Ureter (tissue), 1 donor: ENCODE measurements at regions not wholly inside any gene's neighbourhood (a gene's known extent, or its start where the extent isn't known, plus 50 kb on each side); places are given as distances from the start of the nearest gene placed in this dataset.
"Not testable (repeated sequence)": the region's sequence is repeated elsewhere in the genome, so short reads cannot be mapped to it uniquely, and the experiment has no call there.

Experiments used
- DNase-seq: peaks from one replicate; pipeline ENCODE4 v3.0.0-alpha.2; 2020; ENCODE audit warnings: low spot score
- donor health status: DM: yes; HTN: yes; CAD: no.

- DNase-seq, result peak; percentile 98
These were observed 5393.1 kb upstream of the TPTE start for GRCh38 chr21:5128261-5128660.

- DNase-seq, result not testable (repeated sequence)
These were observed 5387.6 kb upstream of the TPTE start for GRCh38 chr21:5133824-5134223.

- DNase-seq, result not testable (repeated sequence)
These were observed 5385.0 kb upstream of the TPTE start for GRCh38 chr21:5136406-5136805.

DNA sequence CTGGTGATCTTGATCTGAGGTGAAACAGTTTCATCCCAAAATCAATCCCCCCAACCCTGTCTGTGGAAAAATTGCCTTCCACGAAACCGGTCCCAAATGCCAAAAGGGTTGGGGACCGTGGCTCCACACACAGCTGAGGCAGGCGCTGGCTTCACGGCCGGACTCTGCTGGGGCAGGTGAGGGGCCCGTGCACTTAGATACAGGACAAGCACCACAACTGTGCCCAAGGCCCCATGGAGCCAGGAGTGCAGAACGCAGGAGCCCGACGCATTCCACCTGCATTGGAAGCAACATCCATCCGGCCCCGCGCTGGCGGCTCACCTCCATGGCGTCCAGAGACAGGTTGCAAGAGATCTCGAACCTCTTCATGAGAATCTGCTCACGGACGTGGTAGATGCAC, 5384.4 kb upstream of the TPTE start:
- DNase-seq, result peak; percentile 28

DNA sequence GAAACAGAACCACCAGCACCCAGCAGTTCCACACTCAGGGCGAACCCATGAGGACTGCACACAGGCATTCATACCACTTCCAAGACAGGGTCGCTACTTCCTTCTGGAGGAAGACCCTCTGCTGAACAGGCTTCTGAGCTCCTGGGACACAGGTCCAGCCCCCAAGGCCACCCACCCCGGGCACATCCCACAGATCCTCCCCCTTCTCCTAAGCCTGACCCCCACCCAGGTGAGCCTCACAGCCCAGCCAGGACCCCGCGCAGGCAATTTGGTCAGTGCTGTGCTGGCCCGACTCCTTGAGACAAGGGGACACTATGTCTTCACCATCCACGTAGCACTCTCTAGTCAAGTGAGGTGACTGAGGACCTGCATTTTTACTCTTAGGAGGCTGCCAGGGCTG, 5382.7 kb upstream of the TPTE start:
- peak; percentile 22 for DNase-seq

DNA sequence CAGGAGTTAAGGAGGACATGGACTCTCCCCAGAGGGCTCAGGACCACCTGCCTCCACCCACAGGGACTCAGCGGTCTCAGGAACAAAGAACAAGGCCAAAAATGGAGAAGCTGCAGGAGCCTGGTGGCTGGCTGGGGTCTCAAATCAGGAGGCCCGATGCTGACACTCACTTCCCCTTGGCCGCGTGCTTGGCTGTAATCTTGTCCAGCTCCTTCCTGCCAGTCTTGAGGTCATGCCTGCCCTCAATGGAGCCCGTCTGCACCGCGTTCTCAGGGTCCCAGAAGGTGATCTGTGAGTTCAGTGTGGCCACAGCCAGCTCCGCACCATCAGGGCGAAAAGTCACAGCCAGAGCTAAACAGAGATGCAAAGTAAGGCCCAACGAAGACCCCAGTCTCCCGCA, 5381.9 kb upstream of the TPTE start:
- DNase-seq, result not testable (repeated sequence)

DNA sequence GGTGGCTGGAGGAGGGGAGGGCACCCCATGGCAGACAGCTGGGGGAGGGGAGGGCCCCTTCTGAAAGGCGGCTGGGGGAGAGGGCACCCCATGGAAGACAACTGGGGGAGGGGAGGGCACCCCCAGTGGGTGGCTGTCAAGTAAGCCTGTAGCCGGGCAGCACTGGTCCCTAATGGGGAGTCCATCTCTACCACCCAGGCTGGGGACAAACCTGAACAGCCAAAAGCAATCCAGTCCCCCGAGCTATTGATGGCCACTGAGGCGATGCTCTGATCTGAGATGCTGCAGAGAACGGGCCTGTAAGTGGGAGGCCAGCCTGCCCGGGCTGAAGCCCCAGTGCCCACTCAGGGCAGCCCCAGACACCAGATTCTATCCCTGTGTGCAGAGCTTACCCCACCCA, 5378.4 kb upstream of the TPTE start:
- not testable (repeated sequence) for DNase-seq

GRCh38 chr21:5144731-5145130, 5376.7 kb upstream of the TPTE start:
- peak; percentile 28 for DNase-seq

DNA sequence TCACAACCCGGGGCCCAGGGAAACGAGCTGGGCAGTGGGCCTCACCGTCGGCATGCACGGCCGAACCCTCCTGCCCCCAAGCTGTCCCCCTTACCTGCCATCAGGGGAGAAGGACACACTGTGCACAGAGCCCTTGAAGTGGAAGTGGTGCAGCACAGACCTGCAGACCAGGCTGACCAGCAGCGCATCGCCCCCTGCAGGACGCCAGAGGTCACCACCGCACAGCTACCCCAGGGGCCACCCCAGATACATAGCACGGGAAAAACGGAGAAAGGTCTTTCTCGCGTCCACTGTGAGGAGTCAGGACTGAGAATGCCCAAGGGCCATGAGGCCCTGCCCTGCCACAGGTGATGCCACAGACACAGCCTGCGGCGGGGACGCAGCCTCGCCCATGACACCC, 5373.7 kb upstream of the TPTE start:
- peak; percentile 20 for DNase-seq

DNA sequence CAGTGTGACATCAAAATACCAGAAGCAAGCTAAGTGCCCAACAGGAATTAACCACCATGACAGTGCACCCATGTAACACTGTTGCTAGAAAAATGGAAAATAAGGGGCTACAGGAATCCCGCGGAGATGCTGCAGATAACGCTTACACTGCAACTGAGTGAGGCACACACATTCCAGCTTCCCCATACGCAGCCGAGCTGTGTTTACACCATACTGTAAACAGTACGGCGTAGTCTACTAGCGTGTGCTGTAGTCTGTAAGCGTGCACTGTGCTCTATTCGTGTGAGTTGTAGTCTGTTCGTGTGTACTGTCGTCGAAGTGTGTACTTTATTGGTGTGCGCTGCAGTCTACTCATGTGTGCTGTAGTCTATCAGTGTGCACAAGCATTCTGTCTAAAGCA, 5372.2 kb upstream of the TPTE start:
- DNase-seq, result not testable (repeated sequence)

DNA sequence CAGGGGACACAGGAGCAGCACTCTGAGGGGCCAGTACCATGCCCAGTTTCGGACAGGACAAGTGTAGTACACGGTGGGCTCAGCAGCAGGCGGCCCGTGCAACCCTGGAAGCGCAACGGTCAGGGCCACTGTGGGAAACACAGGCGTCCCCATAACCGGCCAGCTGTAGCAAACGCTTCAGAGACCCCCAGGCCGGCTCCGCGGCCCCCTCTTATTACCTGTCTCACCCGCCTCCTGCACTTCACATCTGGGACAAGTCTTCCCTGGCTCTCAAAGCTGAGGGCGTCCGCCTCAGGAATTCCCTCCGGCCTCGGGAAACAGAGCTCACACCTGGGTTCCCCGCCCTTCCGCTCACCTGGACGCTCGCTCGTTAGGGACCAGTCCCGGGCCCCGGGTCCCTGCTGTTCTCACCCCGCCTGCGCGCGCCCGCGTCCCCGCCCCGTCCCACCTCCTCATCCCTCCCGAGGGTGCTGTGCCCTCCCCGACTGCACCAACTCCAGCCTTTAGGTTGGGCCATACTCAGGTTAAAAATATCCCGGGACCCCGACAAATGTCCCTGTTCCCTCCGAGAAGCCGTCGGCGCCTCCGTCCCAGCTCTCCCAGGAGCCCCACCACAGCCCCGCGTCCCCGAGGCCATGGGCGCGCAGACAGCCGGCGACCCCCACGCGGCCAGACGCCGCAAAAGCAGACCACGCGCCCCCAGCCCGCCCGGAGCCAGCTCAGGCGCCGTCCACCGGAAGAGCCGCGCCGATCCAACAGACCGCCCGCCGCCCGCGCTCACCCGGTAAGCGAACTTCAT, 5367.3 kb upstream of the TPTE start:
- DNase-seq, result peak; percentile 36

- DNase-seq, result peak; percentile 89
These were observed 5366.8 kb upstream of the TPTE start for GRCh38 chr21:5154641-5154982.

GRCh38 chr21:5162693-5163574, 5358.4 kb upstream of the TPTE start:
- DNase-seq, result not testable (repeated sequence)

DNA sequence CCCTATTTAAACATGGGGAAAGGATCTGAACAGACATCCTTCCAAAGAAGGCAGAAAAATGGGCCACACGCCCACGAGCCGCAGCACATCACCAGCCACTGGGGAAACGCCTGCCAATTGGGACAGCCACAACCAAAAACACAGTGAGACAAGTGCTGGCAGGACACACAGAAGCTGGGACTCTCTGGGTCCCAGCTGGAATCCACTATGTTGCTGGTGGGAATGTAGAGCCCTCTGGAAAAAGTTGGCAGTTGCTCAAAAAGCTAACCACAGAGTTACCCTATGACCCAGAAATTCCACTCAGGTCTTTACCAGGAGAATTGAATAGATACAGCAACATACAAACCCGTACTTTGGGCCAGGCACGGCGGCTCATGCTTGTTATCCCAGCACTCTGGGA, 5355.6 kb upstream of the TPTE start:
- DNase-seq, result not testable (repeated sequence)
